ENCODE measurements at regions not wholly inside any gene's neighbourhood (a gene's known extent, or its start where the extent isn't known, plus 50 kb on each side); places are given as distances from the start of the nearest gene placed in this dataset.

- H3K4me3 ChIP-seq (replicated peaks; ENCODE audit: low read depth, low read length): no peak overlapping the region
- no peak for DNase-seq (ENCODE audit: low read depth)
- TF ChIP-seq CTCF (IDR thresholded peaks at IDR 0.05; ENCODE audit: low read length, missing control alignments): no peak
Measured at GRCh38 chr6:1463751-1464426, 74.5 kb downstream of the FOXF2 start.

- no peak for TF ChIP-seq CTCF (IDR thresholded peaks at IDR 0.05; ENCODE audit: low read length, missing control alignments)
- no peak for DNase-seq (ENCODE audit: low read depth)
- H3K4me3 ChIP-seq (replicated peaks; ENCODE audit: low read depth, low read length): no peak overlapping the region
Measured at GRCh38 chr6:1464781-1465370, 75.5 kb downstream of the FOXF2 start.

- no peak for TF ChIP-seq CTCF (IDR thresholded peaks at IDR 0.05; ENCODE audit: low read length, missing control alignments)
- no peak overlapping the region for H3K4me3 ChIP-seq (replicated peaks; ENCODE audit: low read depth, low read length)
- DNase-seq (ENCODE audit: low read depth): no peak
Measured at GRCh38 chr6:1468126-1468525, 78.8 kb downstream of the FOXF2 start.

GRCh38 chr6:1470040-1470439, 80.7 kb downstream of the FOXF2 start:
- no peak for TF ChIP-seq CTCF (IDR thresholded peaks at IDR 0.05; ENCODE audit: low read length, missing control alignments)
- DNase-seq (ENCODE audit: low read depth): no peak
- no peak overlapping the region for H3K4me3 ChIP-seq (replicated peaks; ENCODE audit: low read depth, low read length)

GRCh38 chr6:1472643-1473042, 83.3 kb downstream of the FOXF2 start:
- DNase-seq (ENCODE audit: low read depth): no peak
- H3K4me3 ChIP-seq (replicated peaks; ENCODE audit: low read depth, low read length): no peak overlapping the region
- no peak for TF ChIP-seq CTCF (IDR thresholded peaks at IDR 0.05; ENCODE audit: low read length, missing control alignments)

GRCh38 chr6:1473166-1473565, 83.8 kb downstream of the FOXF2 start:
- DNase-seq (ENCODE audit: low read depth): no peak
- no peak overlapping the region for H3K4me3 ChIP-seq (replicated peaks; ENCODE audit: low read depth, low read length)
- no peak for TF ChIP-seq CTCF (IDR thresholded peaks at IDR 0.05; ENCODE audit: low read length, missing control alignments)

GRCh38 chr6:1473598-1473997, 84.2 kb downstream of the FOXF2 start:
- DNase-seq (ENCODE audit: low read depth): no peak
- no peak overlapping the region for H3K4me3 ChIP-seq (replicated peaks; ENCODE audit: low read depth, low read length)
- TF ChIP-seq CTCF (IDR thresholded peaks at IDR 0.05; ENCODE audit: low read length, missing control alignments): no peak

Measured in fibroblast of pulmonary artery (primary cell).